ENCODE measurements at regions not wholly inside any gene's neighbourhood (a gene's known extent, or its start where the extent isn't known, plus 50 kb on each side); places are given as distances from the start of the nearest gene placed in this dataset.

DNA sequence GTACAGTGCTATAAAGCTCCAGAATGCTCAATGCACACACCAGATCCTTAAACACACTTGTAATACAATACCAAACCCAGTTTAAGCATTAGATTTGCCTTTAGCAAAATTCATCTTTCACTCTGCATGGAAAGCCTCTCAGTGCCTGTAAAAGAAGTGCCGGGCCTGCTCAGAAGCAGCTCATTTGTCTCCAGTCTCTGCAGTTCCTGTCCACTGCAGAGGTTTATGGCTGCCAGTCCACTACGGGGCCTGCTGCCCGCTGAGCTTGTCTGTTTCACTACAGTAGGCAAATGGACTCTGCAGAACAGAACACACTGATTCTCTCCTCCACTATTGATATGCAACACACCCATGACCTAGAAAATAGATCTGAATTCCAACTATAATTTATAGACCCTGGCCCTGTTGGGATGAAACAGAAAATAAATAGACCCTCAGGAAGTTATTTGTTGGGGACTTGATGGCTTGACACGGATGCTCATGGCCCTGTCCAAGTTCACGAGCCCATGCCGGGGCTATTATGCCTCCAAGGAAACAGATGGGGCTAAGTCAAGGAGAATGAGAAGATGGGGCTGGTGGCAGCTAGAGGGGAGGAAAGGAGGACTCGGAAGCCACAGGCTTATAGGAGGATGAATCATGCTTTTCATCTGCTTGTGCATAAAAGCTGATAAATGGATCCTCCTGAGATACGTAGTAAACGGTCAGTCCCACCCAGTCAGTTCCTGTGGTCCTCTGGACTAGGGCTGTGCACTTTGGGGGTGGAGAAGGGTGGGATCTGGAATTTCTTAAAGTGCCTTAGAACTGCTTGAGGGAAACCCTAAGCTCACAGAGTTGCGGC lies 416.8 kb upstream of the TENM4 start:
- Histone ChIP-seq H3K9me3 (ENCODE audit: low read length) (no peaks in the 10 kb centered on the region), H3K27ac (ENCODE audit: low read depth, low read length) (no peak overlapping the region), H3K4me3 (ENCODE audit: low read depth in 1 of 2, low read length in 2 of 2) (no peak overlapping the region), H3K27me3 (ENCODE audit: control insufficient read depth in 1 of 2, insufficient read depth in 2 of 2, low read length in 2 of 2) (no peaks in the 10 kb centered on the region), H3K36me3 (ENCODE audit: insufficient read depth, low read length) (no peaks in the 10 kb centered on the region), H3K9ac (ENCODE audit: low read length) (no peak overlapping the region), H3K4me1 (ENCODE audit: insufficient read depth, low read length) (no peaks in the 10 kb centered on the region)

GRCh38 chr11:79852176-79852575 lies 411.3 kb upstream of the TENM4 start:
- no peak overlapping the region for H3K27ac ChIP-seq (ENCODE audit: low read depth, low read length)
- no peaks in the 10 kb centered on the region for H3K4me1 ChIP-seq (ENCODE audit: insufficient read depth, low read length)
- no peaks in the 10 kb centered on the region for H3K9me3 ChIP-seq (ENCODE audit: low read length)
- H3K27me3 ChIP-seq (ENCODE audit: control insufficient read depth in 1 of 2, insufficient read depth in 2 of 2, low read length in 2 of 2): no peaks in the 10 kb centered on the region
- H3K9ac ChIP-seq (ENCODE audit: low read length): no peak overlapping the region
- H3K4me3 ChIP-seq (ENCODE audit: low read depth in 1 of 2, low read length in 2 of 2): no peak overlapping the region
- no peaks in the 10 kb centered on the region for H3K36me3 ChIP-seq (ENCODE audit: insufficient read depth, low read length)

DNA sequence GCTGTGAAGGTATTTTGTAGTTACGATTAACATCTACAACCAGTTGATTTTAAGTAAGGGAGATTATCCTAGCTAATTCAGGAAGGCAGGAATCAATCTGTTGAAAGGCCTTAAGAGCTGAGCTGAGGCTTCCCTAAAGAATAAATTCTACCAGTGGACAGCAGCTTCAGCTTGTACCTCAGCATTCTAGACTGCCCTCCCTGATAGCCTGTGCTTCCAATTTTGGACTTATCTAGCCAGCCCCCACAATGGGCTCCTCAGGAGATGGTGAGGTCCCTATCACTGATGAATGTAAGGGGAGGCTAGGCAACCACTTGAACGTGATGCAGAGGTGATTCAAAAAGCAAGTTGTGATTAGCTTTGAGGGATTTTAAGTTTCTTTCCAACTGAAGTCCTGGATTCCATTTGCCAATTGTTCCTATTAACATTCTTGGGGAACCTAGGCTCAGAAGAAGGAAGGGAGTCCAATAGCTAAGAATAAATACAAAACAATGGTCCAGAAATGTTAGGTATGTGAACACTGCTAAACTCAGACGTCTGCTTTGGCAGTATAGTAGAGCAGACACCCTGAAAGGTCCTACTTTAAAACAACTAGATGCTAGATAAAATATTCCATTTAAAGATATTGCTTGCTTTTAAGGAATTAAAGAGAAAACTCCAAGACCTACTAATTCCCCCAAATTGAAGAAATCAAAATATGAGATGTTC lies 404.3 kb upstream of the TENM4 start:
- no peak overlapping the region for H3K4me3 ChIP-seq (ENCODE audit: low read depth in 1 of 2, low read length in 2 of 2)
- H3K36me3 ChIP-seq (ENCODE audit: insufficient read depth, low read length): no peaks in the 10 kb centered on the region
- H3K4me1 ChIP-seq (ENCODE audit: insufficient read depth, low read length): no peaks in the 10 kb centered on the region
- no peaks in the 10 kb centered on the region for H3K27me3 ChIP-seq (ENCODE audit: control insufficient read depth in 1 of 2, insufficient read depth in 2 of 2, low read length in 2 of 2)
- H3K27ac ChIP-seq (ENCODE audit: low read depth, low read length): no peak overlapping the region
- no peak overlapping the region for H3K9ac ChIP-seq (ENCODE audit: low read length)
- no peaks in the 10 kb centered on the region for H3K9me3 ChIP-seq (ENCODE audit: low read length)

DNA sequence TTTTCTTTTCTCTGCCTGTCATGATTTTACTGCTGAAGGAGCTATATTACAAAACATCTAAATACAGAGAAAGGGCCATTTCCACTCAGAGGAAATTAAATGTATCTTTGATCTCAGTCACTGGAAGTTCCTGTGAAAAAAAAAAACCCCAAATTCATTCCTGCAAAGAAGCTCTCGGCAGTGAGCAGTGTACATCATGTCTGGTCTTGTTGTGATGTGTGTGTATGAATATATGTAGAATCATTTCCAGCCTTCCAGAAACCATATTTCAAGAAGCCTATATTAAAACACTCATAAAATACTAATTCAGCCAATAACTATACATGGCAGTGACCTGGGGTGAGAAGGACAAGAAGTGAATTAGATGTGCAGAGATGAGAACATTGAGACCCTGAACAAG lies 393.2 kb upstream of the TENM4 start:
- no peak overlapping the region for H3K9ac ChIP-seq (ENCODE audit: low read length)
- H3K4me3 ChIP-seq (ENCODE audit: low read depth in 1 of 2, low read length in 2 of 2): no peak overlapping the region
- H3K27ac ChIP-seq (ENCODE audit: low read depth, low read length): no peak overlapping the region
- no peaks in the 10 kb centered on the region for H3K36me3 ChIP-seq (ENCODE audit: insufficient read depth, low read length)
- H3K27me3 ChIP-seq (ENCODE audit: control insufficient read depth in 1 of 2, insufficient read depth in 2 of 2, low read length in 2 of 2): no peaks in the 10 kb centered on the region
- no peaks in the 10 kb centered on the region for H3K9me3 ChIP-seq (ENCODE audit: low read length)
- no peaks in the 10 kb centered on the region for H3K4me1 ChIP-seq (ENCODE audit: insufficient read depth, low read length)

DNA sequence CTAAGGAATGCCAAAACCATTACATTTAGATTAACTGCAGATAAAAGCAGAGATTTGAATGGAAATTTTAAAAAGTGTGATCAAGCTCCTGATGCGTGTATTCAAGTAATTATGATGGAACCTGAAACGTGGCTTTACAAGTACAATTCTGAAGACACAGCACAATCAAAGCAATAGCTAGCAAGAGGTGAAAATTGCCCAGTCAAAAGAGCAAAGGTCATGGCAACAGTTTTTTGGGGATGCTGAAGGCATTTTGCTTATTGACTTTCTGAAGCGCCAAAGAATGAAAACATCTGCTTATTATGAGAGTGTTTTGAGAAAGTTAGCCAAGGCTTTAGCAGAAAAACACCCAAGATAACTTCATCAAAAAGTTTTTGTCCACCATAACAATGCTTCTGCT lies 389.6 kb upstream of the TENM4 start:
- Histone ChIP-seq H3K27me3 (ENCODE audit: control insufficient read depth in 1 of 2, insufficient read depth in 2 of 2, low read length in 2 of 2) (no peaks in the 10 kb centered on the region), H3K9me3 (ENCODE audit: low read length) (no peaks in the 10 kb centered on the region), H3K9ac (ENCODE audit: low read length) (no peak overlapping the region), H3K36me3 (ENCODE audit: insufficient read depth, low read length) (no peaks in the 10 kb centered on the region), H3K27ac (ENCODE audit: low read depth, low read length) (no peak overlapping the region), H3K4me3 (ENCODE audit: low read depth in 1 of 2, low read length in 2 of 2) (no peak overlapping the region), H3K4me1 (ENCODE audit: insufficient read depth, low read length) (no peaks in the 10 kb centered on the region)

DNA sequence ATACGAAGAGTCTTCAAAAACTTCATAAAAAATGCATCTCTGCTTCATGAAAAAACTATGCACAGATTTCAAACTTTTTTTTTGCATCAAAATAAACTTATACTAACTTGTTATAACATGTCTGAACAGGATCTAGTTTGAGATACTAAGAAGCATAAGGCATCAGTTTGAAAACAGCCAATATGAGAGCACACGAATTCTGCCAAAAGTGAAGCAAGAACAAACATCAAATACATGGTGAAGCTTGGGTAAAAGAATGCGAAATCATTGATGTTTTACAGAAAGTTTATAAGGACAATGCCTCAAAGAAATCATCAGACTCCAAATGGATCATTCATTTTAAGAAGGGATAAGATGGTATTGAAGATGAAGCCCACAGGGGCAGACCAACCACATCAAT lies 389.1 kb upstream of the TENM4 start:
- Histone ChIP-seq H3K27ac (ENCODE audit: low read depth, low read length) (no peak overlapping the region), H3K9ac (ENCODE audit: low read length) (no peak overlapping the region), H3K27me3 (ENCODE audit: control insufficient read depth in 1 of 2, insufficient read depth in 2 of 2, low read length in 2 of 2) (no peaks in the 10 kb centered on the region), H3K4me3 (ENCODE audit: low read depth in 1 of 2, low read length in 2 of 2) (no peak overlapping the region), H3K9me3 (ENCODE audit: low read length) (no peaks in the 10 kb centered on the region), H3K36me3 (ENCODE audit: insufficient read depth, low read length) (no peaks in the 10 kb centered on the region), H3K4me1 (ENCODE audit: insufficient read depth, low read length) (no peaks in the 10 kb centered on the region)

DNA sequence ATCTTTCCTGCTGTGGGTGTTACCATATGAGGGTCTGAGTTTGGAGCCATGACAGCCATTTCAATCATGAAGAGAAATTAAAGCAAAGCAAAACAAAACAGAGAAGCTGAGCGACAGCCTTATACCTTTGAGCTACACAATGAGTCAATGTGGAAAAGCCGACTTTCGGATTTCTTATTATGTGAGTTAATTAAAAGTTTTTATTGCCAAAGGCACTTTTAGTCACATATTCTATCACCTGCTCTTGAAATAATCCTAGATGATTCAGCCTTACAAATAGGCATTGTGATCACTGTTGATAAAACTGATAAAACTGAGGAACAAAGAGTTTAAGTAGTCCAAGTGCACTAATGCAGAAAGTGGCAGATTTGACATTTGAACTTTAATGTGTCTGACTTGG lies 381.9 kb upstream of the TENM4 start:
- no peak overlapping the region for H3K27ac ChIP-seq (ENCODE audit: low read depth, low read length)
- no peaks in the 10 kb centered on the region for H3K9me3 ChIP-seq (ENCODE audit: low read length)
- no peaks in the 10 kb centered on the region for H3K4me1 ChIP-seq (ENCODE audit: insufficient read depth, low read length)
- no peak overlapping the region for H3K9ac ChIP-seq (ENCODE audit: low read length)
- no peaks in the 10 kb centered on the region for H3K27me3 ChIP-seq (ENCODE audit: control insufficient read depth in 1 of 2, insufficient read depth in 2 of 2, low read length in 2 of 2)
- H3K36me3 ChIP-seq (ENCODE audit: insufficient read depth, low read length): no peaks in the 10 kb centered on the region
- no peak overlapping the region for H3K4me3 ChIP-seq (ENCODE audit: low read depth in 1 of 2, low read length in 2 of 2)

DNA sequence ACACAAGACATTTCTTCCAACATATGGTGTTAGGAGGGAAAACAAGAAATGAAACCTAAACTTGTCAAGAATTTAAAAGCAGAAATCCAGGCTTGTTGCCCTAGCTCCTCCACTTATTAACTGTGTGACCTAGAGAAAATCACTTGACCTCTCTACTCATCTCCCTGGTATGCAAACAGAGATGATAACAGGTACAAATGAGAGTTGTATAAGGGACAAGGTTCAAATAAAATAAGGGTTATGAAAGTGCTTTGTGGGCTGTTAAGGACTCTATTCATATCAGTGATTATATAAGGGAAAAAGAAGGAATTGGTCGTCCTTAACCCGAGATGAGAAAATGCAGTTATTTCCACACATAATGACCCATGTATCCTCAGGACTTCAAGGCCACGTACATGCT lies 372.7 kb upstream of the TENM4 start:
- H3K27ac ChIP-seq (ENCODE audit: low read depth, low read length): no peak overlapping the region
- H3K36me3 ChIP-seq (ENCODE audit: insufficient read depth, low read length): no peaks in the 10 kb centered on the region
- no peaks in the 10 kb centered on the region for H3K4me1 ChIP-seq (ENCODE audit: insufficient read depth, low read length)
- no peak overlapping the region for H3K9ac ChIP-seq (ENCODE audit: low read length)
- H3K4me3 ChIP-seq (ENCODE audit: low read depth in 1 of 2, low read length in 2 of 2): no peak overlapping the region
- no peaks in the 10 kb centered on the region for H3K9me3 ChIP-seq (ENCODE audit: low read length)
- no peaks in the 10 kb centered on the region for H3K27me3 ChIP-seq (ENCODE audit: control insufficient read depth in 1 of 2, insufficient read depth in 2 of 2, low read length in 2 of 2)

DNA sequence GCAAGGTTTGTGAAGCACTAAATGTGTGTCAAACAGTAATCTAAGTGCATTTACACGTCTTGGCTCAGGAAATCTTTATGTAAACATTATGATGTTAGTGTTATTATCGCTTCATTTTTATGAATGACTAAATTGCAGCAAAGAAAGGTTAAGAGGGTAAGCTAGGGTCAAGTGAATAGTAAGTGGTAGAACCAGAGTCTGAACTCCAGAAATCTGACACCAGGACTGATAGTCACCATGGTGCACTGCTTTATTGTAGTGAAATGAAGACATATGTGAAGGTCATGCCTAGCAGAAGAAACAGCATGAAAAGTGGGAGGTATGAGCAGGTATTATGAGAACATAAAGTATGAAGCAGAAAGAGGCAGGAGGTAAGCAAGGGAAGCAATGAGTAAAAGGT lies 368.7 kb upstream of the TENM4 start:
- Histone ChIP-seq H3K9me3 (ENCODE audit: low read length) (no peaks in the 10 kb centered on the region), H3K27ac (ENCODE audit: low read depth, low read length) (no peak overlapping the region), H3K9ac (ENCODE audit: low read length) (no peak overlapping the region), H3K4me3 (ENCODE audit: low read depth in 1 of 2, low read length in 2 of 2) (no peak overlapping the region), H3K27me3 (ENCODE audit: control insufficient read depth in 1 of 2, insufficient read depth in 2 of 2, low read length in 2 of 2) (no peaks in the 10 kb centered on the region), H3K36me3 (ENCODE audit: insufficient read depth, low read length) (no peaks in the 10 kb centered on the region), H3K4me1 (ENCODE audit: insufficient read depth, low read length) (no peaks in the 10 kb centered on the region)

DNA sequence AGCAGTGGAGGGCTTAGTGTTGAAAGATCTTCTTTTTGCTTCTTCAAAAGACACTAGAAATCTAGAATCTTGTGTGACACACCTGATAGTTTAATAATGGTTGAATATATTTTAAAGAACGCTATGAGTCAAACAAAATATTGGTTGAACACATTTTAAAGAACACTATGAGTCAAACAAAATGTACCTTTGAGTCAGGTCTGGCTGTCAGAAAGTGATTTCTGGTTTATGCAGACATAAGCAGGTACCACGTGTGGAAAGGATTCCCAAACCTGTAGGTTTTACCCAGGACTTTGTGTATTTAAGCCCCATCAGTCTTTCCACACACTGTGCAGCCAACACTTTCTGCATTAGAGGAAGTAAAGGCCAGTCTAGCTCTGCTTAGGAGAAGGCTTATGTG lies 366.7 kb upstream of the TENM4 start:
- no peak overlapping the region for H3K4me3 ChIP-seq (ENCODE audit: low read depth in 1 of 2, low read length in 2 of 2)

DNA sequence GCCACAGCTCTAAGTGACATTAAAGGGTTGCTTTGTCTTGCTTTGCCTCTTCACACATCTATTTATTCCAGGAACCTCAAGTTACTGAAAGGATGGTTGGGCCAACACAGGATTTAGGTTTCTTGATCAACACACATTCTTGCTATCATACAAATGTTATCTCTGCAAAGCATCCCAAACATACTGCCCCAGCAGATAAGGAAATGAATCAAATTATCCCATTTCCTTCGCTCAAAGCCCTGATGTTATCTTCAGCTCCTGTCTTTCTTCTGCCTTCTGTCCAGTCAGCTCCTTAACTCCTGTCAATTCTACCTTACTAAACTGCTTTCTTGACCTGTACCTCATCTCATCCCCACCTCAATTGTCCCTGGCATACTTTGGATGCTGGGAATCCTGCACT lies 355.9 kb upstream of the TENM4 start:
- Histone ChIP-seq H3K4me3 (ENCODE audit: low read depth in 1 of 2, low read length in 2 of 2) (no peak overlapping the region), H3K4me1 (ENCODE audit: insufficient read depth, low read length) (no peaks in the 10 kb centered on the region)

More for the DNA sequence above, 366.7 kb upstream of the TENM4 start:
- Histone ChIP-seq H3K36me3 (ENCODE audit: insufficient read depth, low read length) (no peaks in the 10 kb centered on the region), H3K9me3 (ENCODE audit: low read length) (no peaks in the 10 kb centered on the region), H3K9ac (ENCODE audit: low read length) (no peak overlapping the region), H3K4me1 (ENCODE audit: insufficient read depth, low read length) (no peaks in the 10 kb centered on the region), H3K27ac (ENCODE audit: low read depth, low read length) (no peak overlapping the region), H3K27me3 (ENCODE audit: control insufficient read depth in 1 of 2, insufficient read depth in 2 of 2, low read length in 2 of 2) (no peaks in the 10 kb centered on the region)

More for the DNA sequence above, 355.9 kb upstream of the TENM4 start:
- Histone ChIP-seq H3K27ac (ENCODE audit: low read depth, low read length) (no peak overlapping the region), H3K9me3 (ENCODE audit: low read length) (no peaks in the 10 kb centered on the region), H3K27me3 (ENCODE audit: control insufficient read depth in 1 of 2, insufficient read depth in 2 of 2, low read length in 2 of 2) (no peaks in the 10 kb centered on the region), H3K9ac (ENCODE audit: low read length) (no peak overlapping the region), H3K36me3 (ENCODE audit: insufficient read depth, low read length) (no peaks in the 10 kb centered on the region)

Measured in muscle layer of colon (tissue), 2 donors.